ENCODE measurements at regions not wholly inside any gene's neighbourhood (a gene's known extent, or its start where the extent isn't known, plus 50 kb on each side); places are given as distances from the start of the nearest gene placed in this dataset.

GRCh38 chr2:139946690-139947089 lies 1166.5 kb upstream of the NXPH2 start:
- ATAC-seq (no peak), DNase-seq (no peak)
- H3K4me1 ChIP-seq = no peaks in the 10 kb centered on the region
- no peaks in the 10 kb centered on the region for H3K36me3 ChIP-seq
- no peaks in the 10 kb centered on the region for H3K27me3 ChIP-seq
- intact Hi-C loops (cut with DNase I) = no loop called here
- no peak for TF ChIP-seq CTCF (IDR thresholded peaks at IDR 0.05)
- H3K4me3 ChIP-seq = no peak overlapping the region
- WGBS, 2 donors = 58 to 62% methylated on average over 2 of the region's 2 CpGs
- H3K9me3 ChIP-seq = no peaks in the 10 kb centered on the region
- H3K27ac ChIP-seq = no peak overlapping the region

- ATAC-seq (no peak), DNase-seq (no peak)
- WGBS, 2 donors = 92 to 93% methylated on average over 1 of the region's 1 CpG
- Histone ChIP-seq H3K4me3 (no peak overlapping the region), H3K4me1 (no peaks in the 10 kb centered on the region), H3K9me3 (peaks cover 0 to 12% (median 0%) of the 10 kb centered on the region in 11 donors), H3K27me3 (no peaks in the 10 kb centered on the region), H3K36me3 (no peaks in the 10 kb centered on the region), H3K27ac (no peak overlapping the region)
- intact Hi-C loops (cut with DNase I) = no loop called here
- TF ChIP-seq CTCF (IDR thresholded peaks at IDR 0.05) = no peak
These were observed 1160.5 kb upstream of the NXPH2 start for GRCh38 chr2:139940686-139941085.

GRCh38 chr2:139925903-139926302 lies 1145.7 kb upstream of the NXPH2 start:
- 10 to 12% methylated on average over 1 of the region's 1 CpG for WGBS, 2 donors
- no peaks in the 10 kb centered on the region for H3K4me1 ChIP-seq
- no peaks in the 10 kb centered on the region for H3K36me3 ChIP-seq
- TF ChIP-seq CTCF (IDR thresholded peaks at IDR 0.05) = no peak
- DNase-seq = no peak
- no peak for ATAC-seq
- no peak overlapping the region for H3K4me3 ChIP-seq
- no peak overlapping the region for H3K27ac ChIP-seq
- peaks cover 0 to 7% (median 0%) of the 10 kb centered on the region in 11 donors for H3K9me3 ChIP-seq
- intact Hi-C loops (cut with DNase I) = no loop called here
- no peaks in the 10 kb centered on the region for H3K27me3 ChIP-seq

- intact Hi-C loops (cut with DNase I) = no loop called here
- WGBS, 2 donors = 43 to 46% methylated on average over 5 of the region's 5 CpGs
These were observed 1143.9 kb upstream of the NXPH2 start for GRCh38 chr2:139924070-139924469.

More at GRCh38 chr2:139924070-139924469, 1143.9 kb upstream of the NXPH2 start:
- no peaks in the 10 kb centered on the region for H3K36me3 ChIP-seq
- H3K4me3 ChIP-seq = no peak overlapping the region
- H3K27ac ChIP-seq = no peak overlapping the region
- TF ChIP-seq CTCF (IDR thresholded peaks at IDR 0.05) = no peak
- H3K4me1 ChIP-seq = no peaks in the 10 kb centered on the region
- no peak for ATAC-seq
- no peak for DNase-seq
- no peaks in the 10 kb centered on the region for H3K27me3 ChIP-seq
- H3K9me3 ChIP-seq = peaks cover 0 to 7% (median 0%) of the 10 kb centered on the region in 11 donors
